HL-60 (cell line): ENCODE measurements at regions not wholly inside any gene's neighbourhood (a gene's known extent, or its start where the extent isn't known, plus 50 kb on each side); places are given as distances from the start of the nearest gene placed in this dataset.

Experiments
- DNase-seq, 2 experiments: peaks; one replicate each; pipeline ENCODE4 v3.0.0-alpha.2; 2010 to 2020; ENCODE audit warnings: low read depth in 1 of 2, low spot score in 1 of 2
- H3K27ac ChIP-seq: fragments of 250-450 bp; sonication (Bioruptor Pico); replicated peaks from 2 replicates; pipeline ENCODE4 v1.5.1; 2020; ENCODE audit warnings: mild to moderate bottlenecking, moderate library complexity
- H3K27me3 ChIP-seq: fragments of 250-450 bp; sonication (Bioruptor Pico); 2 replicates; pipeline ENCODE4 v1.5.1; 2021; ENCODE audit warnings: mild to moderate bottlenecking, moderate library complexity; ENCODE audit not compliant: insufficient read depth, poor library complexity, severe bottlenecking
- H3K4me3 ChIP-seq: replicated peaks from 2 replicates; pipeline ENCODE4 v1.5.1; 2011; ENCODE audit warnings: mild to moderate bottlenecking, control low read depth, low read length; ENCODE audit not compliant: insufficient read depth
- GABPA ChIP-seq: IDR thresholded peaks from 2 replicates; pipeline ENCODE4 v1.6.1; 2012; ENCODE audit warnings: low read depth
- POLR2AphosphoS5 ChIP-seq: IDR thresholded peaks from 2 replicates; pipeline ENCODE4 v1.6.1; 2012; ENCODE audit warnings: low read depth
- SPI1 ChIP-seq: IDR thresholded peaks from 2 replicates; pipeline ENCODE4 v1.6.1; 2012; ENCODE audit warnings: low read depth, mild to moderate bottlenecking, borderline replicate concordance
- TF ChIP-seq, protein P1 (sequence below): IDR thresholded peaks from one replicate; pipeline ENCODE4 v1.5.1; 2011; ENCODE audit warnings: low read length, control low read depth, inconsistent platforms; ENCODE audit not compliant: insufficient read depth
- TF ChIP-seq, protein P2 (sequence below): IDR thresholded peaks from 2 replicates; pipeline ENCODE4 v1.6.1; 2012; ENCODE audit warnings: low read depth; ENCODE audit not compliant: insufficient replicate concordance

DNA sequence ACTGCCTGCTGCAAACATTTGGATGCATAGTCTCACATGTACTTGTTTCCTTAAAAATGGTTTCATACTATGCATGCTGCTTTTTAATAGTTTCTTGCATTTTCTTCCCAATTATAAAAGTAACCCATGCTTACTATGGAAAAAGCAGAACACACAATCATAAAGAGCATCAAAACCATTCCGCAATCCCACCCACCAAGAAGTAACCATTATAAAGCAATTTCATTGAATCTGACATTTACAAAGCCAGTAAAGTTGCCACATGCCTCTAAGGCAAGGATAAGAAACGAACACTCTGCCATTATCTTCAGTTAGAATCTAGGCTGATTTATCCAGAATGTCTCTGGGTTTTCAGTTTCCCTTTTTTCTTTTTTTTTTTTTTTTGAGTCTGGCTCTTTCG lies 92.7 kb upstream of the OSMR start:
- Histone ChIP-seq H3K27ac (no peak overlapping the region), H3K4me3 (no peak overlapping the region), H3K27me3 (no peaks in the 10 kb centered on the region)
- DNase-seq, result no peak
- TF ChIP-seq, protein P1, sequence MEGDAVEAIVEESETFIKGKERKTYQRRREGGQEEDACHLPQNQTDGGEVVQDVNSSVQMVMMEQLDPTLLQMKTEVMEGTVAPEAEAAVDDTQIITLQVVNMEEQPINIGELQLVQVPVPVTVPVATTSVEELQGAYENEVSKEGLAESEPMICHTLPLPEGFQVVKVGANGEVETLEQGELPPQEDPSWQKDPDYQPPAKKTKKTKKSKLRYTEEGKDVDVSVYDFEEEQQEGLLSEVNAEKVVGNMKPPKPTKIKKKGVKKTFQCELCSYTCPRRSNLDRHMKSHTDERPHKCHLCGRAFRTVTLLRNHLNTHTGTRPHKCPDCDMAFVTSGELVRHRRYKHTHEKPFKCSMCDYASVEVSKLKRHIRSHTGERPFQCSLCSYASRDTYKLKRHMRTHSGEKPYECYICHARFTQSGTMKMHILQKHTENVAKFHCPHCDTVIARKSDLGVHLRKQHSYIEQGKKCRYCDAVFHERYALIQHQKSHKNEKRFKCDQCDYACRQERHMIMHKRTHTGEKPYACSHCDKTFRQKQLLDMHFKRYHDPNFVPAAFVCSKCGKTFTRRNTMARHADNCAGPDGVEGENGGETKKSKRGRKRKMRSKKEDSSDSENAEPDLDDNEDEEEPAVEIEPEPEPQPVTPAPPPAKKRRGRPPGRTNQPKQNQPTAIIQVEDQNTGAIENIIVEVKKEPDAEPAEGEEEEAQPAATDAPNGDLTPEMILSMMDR, result no peak
- TF ChIP-seq, protein P2, sequence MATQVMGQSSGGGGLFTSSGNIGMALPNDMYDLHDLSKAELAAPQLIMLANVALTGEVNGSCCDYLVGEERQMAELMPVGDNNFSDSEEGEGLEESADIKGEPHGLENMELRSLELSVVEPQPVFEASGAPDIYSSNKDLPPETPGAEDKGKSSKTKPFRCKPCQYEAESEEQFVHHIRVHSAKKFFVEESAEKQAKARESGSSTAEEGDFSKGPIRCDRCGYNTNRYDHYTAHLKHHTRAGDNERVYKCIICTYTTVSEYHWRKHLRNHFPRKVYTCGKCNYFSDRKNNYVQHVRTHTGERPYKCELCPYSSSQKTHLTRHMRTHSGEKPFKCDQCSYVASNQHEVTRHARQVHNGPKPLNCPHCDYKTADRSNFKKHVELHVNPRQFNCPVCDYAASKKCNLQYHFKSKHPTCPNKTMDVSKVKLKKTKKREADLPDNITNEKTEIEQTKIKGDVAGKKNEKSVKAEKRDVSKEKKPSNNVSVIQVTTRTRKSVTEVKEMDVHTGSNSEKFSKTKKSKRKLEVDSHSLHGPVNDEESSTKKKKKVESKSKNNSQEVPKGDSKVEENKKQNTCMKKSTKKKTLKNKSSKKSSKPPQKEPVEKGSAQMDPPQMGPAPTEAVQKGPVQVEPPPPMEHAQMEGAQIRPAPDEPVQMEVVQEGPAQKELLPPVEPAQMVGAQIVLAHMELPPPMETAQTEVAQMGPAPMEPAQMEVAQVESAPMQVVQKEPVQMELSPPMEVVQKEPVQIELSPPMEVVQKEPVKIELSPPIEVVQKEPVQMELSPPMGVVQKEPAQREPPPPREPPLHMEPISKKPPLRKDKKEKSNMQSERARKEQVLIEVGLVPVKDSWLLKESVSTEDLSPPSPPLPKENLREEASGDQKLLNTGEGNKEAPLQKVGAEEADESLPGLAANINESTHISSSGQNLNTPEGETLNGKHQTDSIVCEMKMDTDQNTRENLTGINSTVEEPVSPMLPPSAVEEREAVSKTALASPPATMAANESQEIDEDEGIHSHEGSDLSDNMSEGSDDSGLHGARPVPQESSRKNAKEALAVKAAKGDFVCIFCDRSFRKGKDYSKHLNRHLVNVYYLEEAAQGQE, result no peak
- TF ChIP-seq POLR2AphosphoS5, result no peak
- TF ChIP-seq SPI1, result no peak
- no peak for TF ChIP-seq GABPA

DNA sequence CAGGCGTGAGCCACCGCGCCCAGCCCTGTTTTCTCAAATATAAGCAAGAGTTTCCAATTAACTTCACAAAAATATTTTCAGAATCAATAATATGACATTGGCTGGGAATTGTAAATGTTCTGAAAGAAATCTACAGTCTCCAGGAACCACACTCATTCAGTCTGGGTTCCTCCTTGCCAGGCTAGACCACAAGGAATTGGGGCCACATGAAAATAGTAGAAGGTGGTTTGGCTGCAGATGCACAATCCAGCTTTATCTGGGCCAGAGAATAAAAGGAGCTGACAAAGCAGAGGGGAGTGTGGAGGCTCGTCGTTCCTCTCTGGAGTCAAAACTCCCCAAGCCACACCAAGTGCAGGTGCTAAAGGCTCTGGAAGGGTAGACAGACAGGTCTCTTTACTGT lies 92.0 kb upstream of the OSMR start:
- Histone ChIP-seq H3K4me3 (no peak overlapping the region), H3K27ac (no peak overlapping the region), H3K27me3 (no peaks in the 10 kb centered on the region)
- TF ChIP-seq GABPA (no peak), SPI1 (no peak), POLR2AphosphoS5 (no peak)
- TF ChIP-seq, protein P2, result no peak
- TF ChIP-seq, protein P1, result no peak
- no peak for DNase-seq

DNA sequence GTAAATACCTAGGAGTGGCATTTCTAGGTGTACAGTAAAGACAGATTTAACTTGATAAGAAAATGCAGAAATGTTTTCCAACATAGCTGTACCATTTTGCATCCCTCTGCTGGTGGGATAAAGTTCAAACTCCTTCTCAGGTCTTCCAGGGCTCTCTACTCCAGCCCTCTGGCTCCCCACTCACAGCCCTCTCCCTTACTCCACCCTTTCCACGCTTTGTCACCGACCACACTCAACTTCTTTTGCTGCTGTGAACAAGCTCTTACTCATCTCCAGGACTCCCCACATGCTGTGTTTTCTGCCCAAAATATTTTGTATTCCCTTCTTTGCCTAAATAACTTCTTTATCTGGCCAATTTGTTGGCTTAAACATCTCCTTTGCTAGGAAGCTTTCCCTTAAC lies 90.6 kb upstream of the OSMR start:
- DNase-seq, result no peak
- TF ChIP-seq SPI1, result no peak
- TF ChIP-seq GABPA, result no peak
- TF ChIP-seq POLR2AphosphoS5, result no peak
- Histone ChIP-seq H3K27me3 (no peaks in the 10 kb centered on the region), H3K27ac (no peak overlapping the region), H3K4me3 (no peak overlapping the region)

DNA sequence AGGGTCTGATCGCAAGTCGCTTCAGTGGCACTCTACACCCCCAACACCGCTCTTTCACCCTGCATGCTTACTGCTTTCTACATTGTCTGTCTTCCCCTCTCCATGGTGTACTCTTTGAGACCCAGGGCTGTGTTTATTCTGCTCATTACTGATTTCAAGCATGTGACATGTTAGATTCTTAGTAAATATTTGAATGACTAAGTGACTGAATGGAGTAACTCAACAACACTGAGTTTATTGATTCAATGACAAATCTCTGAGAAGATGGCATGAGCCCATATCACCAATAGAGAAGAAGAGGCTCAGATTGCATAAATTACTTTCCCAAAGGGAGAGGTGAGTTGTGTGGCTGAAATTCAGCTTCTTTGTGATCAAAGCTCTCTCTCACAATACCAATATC lies 89.7 kb upstream of the OSMR start:
- TF ChIP-seq, protein P1, result no peak
- no peak for TF ChIP-seq GABPA
- no peak for TF ChIP-seq POLR2AphosphoS5
- no peak for TF ChIP-seq SPI1
- TF ChIP-seq, protein P2, result no peak
- no peaks in the 10 kb centered on the region for H3K27me3 ChIP-seq
- DNase-seq, result no peak
- no peak overlapping the region for H3K4me3 ChIP-seq
- H3K27ac ChIP-seq, result no peak overlapping the region
